ENCODE measurements at regions not wholly inside any gene's neighbourhood (a gene's known extent, or its start where the extent isn't known, plus 50 kb on each side); places are given as distances from the start of the nearest gene placed in this dataset.

DNA sequence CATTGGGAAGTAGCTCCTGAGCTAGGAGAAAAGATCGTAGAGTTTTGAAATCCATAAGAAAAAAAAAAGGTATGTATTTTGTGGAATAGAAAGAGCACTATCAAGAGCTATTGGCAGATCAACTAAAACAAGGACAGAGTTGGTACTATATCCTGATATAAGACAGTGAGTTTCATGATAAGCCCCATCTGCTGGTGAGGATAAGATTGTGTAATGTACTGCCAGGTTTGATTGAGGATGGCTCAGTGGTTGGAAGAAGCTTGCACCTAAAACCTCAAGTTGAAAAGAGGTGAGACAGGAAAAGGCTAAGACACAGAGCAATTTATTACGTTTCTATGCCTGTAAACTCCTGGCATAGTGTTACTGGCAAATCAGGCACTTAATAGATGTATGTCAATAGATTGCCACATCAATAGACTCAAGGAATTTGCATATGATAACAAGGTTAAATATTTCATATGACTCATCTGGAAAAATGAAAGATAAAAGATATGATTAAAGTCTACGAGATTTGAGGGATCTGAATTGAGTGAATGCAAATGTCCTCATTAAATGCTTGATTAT is 525.6 kb downstream of the FLRT2 start:
- TF ChIP-seq, protein P1, sequence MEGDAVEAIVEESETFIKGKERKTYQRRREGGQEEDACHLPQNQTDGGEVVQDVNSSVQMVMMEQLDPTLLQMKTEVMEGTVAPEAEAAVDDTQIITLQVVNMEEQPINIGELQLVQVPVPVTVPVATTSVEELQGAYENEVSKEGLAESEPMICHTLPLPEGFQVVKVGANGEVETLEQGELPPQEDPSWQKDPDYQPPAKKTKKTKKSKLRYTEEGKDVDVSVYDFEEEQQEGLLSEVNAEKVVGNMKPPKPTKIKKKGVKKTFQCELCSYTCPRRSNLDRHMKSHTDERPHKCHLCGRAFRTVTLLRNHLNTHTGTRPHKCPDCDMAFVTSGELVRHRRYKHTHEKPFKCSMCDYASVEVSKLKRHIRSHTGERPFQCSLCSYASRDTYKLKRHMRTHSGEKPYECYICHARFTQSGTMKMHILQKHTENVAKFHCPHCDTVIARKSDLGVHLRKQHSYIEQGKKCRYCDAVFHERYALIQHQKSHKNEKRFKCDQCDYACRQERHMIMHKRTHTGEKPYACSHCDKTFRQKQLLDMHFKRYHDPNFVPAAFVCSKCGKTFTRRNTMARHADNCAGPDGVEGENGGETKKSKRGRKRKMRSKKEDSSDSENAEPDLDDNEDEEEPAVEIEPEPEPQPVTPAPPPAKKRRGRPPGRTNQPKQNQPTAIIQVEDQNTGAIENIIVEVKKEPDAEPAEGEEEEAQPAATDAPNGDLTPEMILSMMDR (IDR thresholded peaks at IDR 0.05): no peak
- Mint-ChIP-seq H3K27me3 (ENCODE audit: low read depth, poor library complexity) (no peaks in the 10 kb centered on the region), H3K27ac (no peak overlapping the region), H3K4me1 (peaks cover 4% of the 10 kb centered on the region), H3K36me3 (ENCODE audit: low read depth) (no peaks in the 10 kb centered on the region), H3K9me3 (no peaks in the 10 kb centered on the region), H3K4me3 (no peak overlapping the region)
- DNase-seq: no peak

DNA sequence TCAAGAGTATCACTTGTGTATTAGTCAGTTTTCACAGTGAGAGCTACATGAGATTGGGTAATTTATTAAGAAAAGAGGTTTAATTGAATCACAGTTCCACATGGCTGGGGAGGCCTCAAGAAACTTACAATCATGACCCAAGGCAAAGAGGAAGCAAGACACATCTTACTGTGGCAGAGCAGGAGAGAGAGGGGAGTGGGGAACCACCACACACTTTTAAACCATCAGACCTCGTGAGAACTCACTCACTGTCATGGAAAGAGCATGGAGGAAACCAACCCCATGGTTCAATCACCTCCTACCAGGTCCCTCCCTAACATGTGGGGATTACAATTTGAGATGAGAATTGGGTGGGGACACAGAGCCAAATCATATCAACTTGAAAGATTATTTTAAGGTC is 522.9 kb downstream of the FLRT2 start:
- no peak overlapping the region for H3K4me3 Mint-ChIP-seq
- H3K9me3 Mint-ChIP-seq: peaks cover 4% of the 10 kb centered on the region
- no peak overlapping the region for H3K27ac Mint-ChIP-seq

DNA sequence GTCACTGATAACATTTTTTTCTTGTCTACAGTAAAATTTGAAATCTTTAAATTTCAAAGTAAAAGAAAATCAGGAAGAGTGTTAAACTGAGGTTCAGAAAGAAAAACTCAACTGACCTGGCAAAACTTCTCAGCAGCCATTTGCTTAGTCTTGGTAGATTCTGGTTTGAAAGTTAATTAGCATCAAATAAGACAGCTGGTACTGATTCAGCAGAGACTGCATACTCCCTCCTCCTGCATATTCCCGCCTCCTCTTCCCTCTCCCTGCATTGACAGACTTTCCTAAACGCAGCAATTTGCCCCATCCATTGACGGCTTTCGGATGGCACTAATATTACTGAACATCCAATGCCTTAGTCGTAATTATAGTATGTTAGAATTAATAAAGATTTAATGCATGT is 520.8 kb downstream of the FLRT2 start:
- peaks cover 4% of the 10 kb centered on the region for H3K4me1 Mint-ChIP-seq
- no peak overlapping the region for H3K27ac Mint-ChIP-seq

More for the DNA sequence above, 522.9 kb downstream of the FLRT2 start:
- H3K4me1 Mint-ChIP-seq: peaks cover 4% of the 10 kb centered on the region
- TF ChIP-seq, protein P1 (IDR thresholded peaks at IDR 0.05): no peak
- DNase-seq: no peak
- H3K27me3 Mint-ChIP-seq (ENCODE audit: low read depth, poor library complexity): no peaks in the 10 kb centered on the region
- no peaks in the 10 kb centered on the region for H3K36me3 Mint-ChIP-seq (ENCODE audit: low read depth)

DNA sequence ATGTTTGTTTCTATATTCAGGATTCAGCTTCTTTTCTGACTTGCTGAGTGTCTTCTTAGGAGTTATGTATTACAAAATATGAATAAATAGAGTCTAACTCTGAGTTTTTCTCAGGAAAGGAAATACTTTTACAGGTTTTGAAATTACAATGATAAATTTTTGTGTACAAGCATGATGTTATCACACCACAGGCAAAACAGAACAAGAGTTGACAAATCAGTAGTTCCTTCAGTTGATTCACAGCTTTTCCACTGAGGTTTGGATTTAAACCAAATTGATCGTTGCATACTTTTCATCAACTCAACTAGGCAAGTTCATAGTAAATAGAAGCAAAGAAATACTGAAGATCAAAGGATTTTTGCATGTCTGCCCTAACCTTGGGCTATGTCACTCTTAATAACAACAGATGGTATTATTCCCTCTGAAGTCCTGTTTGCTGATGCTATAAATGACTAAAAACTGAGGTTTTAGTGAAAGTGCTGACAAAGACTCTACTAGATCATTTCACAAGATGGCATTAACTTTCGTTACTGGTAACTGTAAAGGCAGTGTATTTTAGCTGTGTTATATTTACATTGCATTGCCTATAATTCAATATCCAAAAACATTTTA is 520.2 kb downstream of the FLRT2 start:
- H3K27me3 Mint-ChIP-seq (ENCODE audit: low read depth, poor library complexity): peaks cover 2% of the 10 kb centered on the region
- peaks cover 4% of the 10 kb centered on the region for H3K4me1 Mint-ChIP-seq
- no peaks in the 10 kb centered on the region for H3K36me3 Mint-ChIP-seq (ENCODE audit: low read depth)
- TF ChIP-seq, protein P1 (IDR thresholded peaks at IDR 0.05): no peak
- H3K4me3 Mint-ChIP-seq: no peak overlapping the region
- no peak overlapping the region for H3K27ac Mint-ChIP-seq
- no peak for DNase-seq
- peaks cover 24% of the 10 kb centered on the region for H3K9me3 Mint-ChIP-seq

More for the DNA sequence above, 520.8 kb downstream of the FLRT2 start:
- no peaks in the 10 kb centered on the region for H3K36me3 Mint-ChIP-seq (ENCODE audit: low read depth)
- no peak for DNase-seq
- peaks cover 2% of the 10 kb centered on the region for H3K27me3 Mint-ChIP-seq (ENCODE audit: low read depth, poor library complexity)
- H3K4me3 Mint-ChIP-seq: no peak overlapping the region
- H3K9me3 Mint-ChIP-seq: peaks cover 22% of the 10 kb centered on the region
- TF ChIP-seq, protein P1 (IDR thresholded peaks at IDR 0.05): no peak

DNA sequence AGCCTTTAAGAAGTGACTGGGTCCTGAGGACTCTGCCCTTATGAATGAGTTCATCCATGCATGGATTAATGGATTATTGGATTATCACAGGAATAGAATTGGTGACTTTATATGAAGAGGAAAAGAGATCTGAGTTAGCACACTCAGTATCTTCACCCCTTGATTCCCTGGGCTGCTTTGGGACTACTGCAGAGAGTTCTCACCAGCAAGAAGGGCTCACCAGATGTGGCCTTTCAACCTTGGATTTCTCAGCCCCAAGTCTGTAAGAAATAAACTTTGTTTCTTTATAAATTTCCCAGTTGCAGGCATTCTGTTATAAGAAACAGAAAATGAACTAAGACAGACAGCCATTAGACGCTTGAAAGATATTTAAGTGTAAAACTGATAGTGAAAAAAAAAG is 509.2 kb downstream of the FLRT2 start:
- Mint-ChIP-seq H3K36me3 (ENCODE audit: low read depth) (no peaks in the 10 kb centered on the region), H3K27me3 (ENCODE audit: low read depth, poor library complexity) (no peaks in the 10 kb centered on the region), H3K27ac (peak overlapping the region; percentile 2), H3K4me3 (no peak overlapping the region), H3K4me1 (no peaks in the 10 kb centered on the region), H3K9me3 (peaks cover 7% of the 10 kb centered on the region)
- DNase-seq: no peak
- TF ChIP-seq, protein P1 (IDR thresholded peaks at IDR 0.05): no peak

Measured in nephron progenitor cell (in vitro differentiated cells).